ENCODE measurements at regions not wholly inside any gene's neighbourhood (a gene's known extent, or its start where the extent isn't known, plus 50 kb on each side); places are given as distances from the start of the nearest gene placed in this dataset.
"Not testable (repeated sequence)": the region's sequence is repeated elsewhere in the genome, so short reads cannot be mapped to it uniquely, and the experiment has no call there.

DNA sequence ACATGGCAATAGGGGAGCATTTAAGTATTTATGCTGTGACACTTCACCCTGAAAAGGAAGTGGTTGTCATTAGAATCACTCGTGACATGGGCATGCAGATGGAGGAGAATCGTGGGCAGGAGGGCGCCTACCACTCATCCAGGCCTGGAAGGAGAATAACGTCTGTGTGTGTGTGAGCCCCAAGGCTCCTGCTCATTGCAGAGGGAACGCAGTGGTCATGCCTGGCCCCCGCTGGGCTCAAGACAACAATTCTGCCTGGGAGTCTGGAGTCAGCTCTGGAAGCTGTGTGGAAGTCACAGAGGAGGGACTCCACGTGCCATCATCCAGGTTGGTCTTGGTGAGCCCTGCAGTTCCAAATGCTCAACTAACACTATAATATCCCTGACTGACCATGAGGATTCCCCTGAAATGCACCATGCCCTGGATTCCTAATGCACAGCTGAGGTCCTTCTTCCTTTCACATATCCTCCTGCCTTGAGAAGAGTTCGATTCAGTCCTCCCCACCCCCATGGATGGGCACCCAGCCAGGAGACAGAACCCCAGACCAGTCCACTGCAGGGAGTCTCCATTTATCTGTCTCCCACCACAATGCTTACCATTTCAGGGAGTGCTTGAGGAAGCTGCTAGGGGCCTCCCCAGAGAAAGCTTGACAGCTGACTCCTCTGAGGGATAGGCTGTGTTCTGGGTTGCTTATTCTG, 446.9 kb upstream of the B3GAT1 start:
- in situ Hi-C loops (cut with MboI; ENCODE audit: low sequenced_read_pairs, unreplicated experiment) = no loop called here
- TF ChIP-seq, protein P1, sequence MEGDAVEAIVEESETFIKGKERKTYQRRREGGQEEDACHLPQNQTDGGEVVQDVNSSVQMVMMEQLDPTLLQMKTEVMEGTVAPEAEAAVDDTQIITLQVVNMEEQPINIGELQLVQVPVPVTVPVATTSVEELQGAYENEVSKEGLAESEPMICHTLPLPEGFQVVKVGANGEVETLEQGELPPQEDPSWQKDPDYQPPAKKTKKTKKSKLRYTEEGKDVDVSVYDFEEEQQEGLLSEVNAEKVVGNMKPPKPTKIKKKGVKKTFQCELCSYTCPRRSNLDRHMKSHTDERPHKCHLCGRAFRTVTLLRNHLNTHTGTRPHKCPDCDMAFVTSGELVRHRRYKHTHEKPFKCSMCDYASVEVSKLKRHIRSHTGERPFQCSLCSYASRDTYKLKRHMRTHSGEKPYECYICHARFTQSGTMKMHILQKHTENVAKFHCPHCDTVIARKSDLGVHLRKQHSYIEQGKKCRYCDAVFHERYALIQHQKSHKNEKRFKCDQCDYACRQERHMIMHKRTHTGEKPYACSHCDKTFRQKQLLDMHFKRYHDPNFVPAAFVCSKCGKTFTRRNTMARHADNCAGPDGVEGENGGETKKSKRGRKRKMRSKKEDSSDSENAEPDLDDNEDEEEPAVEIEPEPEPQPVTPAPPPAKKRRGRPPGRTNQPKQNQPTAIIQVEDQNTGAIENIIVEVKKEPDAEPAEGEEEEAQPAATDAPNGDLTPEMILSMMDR (IDR thresholded peaks at IDR 0.05; ENCODE audit: borderline replicate concordance, control extremely low read depth, extremely low read depth, insufficient read depth, missing control alignments) = no peak

DNA sequence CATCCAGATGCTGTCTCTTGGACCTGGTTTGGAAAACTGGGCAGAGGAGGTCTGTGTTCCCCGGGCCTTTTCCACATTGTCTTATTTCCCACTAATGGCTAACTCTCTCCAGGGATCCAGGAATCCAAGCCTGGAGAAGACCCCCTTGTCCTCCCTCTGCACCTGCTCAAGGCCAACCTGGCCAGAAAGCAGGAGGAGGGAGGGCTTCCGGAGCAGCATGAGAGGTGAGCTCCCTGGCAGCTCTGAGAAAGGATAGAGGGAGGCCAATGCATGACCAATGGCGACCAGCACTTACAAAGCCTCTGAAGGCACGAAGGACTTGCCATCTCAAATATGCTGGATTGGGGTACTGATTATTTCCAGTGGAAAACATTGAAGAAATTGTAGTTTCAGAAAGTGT, 445.0 kb upstream of the B3GAT1 start:
- TF ChIP-seq, protein P1 (IDR thresholded peaks at IDR 0.05; ENCODE audit: borderline replicate concordance, control extremely low read depth, extremely low read depth, insufficient read depth, missing control alignments) = no peak
- in situ Hi-C loops (cut with MboI; ENCODE audit: low sequenced_read_pairs, unreplicated experiment) = no loop called here

More for the DNA sequence above, 446.9 kb upstream of the B3GAT1 start:
- DNase-seq (ENCODE audit: low spot score) = no peak

DNA sequence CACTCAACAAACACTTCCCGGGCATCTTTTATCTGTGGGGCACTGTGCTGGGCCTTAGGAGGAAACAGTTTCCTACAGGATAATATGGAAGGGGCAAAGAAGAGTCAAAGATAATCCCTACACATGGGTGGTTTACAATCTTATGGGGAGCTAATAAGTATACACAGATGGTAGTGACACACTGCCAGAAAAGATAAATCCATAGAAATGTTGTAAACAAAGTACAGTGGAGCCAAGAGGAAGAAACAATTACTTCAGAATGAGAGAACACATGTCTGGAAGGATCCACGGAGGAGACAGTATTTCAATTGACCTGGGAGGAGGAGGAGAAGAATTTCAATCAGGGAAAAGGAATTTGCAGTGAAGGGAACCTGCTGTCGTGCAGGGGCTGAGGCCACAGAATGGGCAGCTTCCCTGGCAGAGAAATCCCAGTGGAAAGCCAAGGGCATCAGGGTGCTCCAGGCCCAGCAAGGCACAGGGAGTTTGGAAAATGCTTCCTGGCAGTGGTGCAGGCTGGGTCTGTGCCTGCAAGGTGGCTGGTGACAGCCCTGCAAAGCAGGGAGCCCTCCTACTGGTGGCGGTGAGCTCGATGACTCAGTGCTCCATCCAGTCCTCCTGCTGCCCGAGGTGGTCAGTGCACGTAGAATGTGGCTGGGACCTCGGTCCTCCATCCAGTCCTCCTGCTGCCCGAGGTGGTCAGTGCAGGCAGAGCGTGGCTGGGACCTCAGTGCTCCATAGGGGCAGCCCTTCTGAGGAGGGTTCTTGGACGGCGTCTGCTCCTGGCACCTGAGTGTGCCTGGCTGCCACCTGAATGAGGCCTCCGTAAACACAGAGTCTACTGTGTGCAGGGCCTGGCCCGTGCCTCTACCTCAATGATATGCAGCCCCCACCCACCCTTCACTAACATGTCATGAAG, 444.3 kb upstream of the B3GAT1 start:
- TF ChIP-seq, protein P1 (IDR thresholded peaks at IDR 0.05; ENCODE audit: borderline replicate concordance, control extremely low read depth, extremely low read depth, insufficient read depth, missing control alignments) = no peak
- in situ Hi-C loops (cut with MboI; ENCODE audit: low sequenced_read_pairs, unreplicated experiment) = no loop called here
- no peak for DNase-seq (ENCODE audit: low spot score)

More for the DNA sequence above, 445.0 kb upstream of the B3GAT1 start:
- DNase-seq (ENCODE audit: low spot score) = no peak

DNA sequence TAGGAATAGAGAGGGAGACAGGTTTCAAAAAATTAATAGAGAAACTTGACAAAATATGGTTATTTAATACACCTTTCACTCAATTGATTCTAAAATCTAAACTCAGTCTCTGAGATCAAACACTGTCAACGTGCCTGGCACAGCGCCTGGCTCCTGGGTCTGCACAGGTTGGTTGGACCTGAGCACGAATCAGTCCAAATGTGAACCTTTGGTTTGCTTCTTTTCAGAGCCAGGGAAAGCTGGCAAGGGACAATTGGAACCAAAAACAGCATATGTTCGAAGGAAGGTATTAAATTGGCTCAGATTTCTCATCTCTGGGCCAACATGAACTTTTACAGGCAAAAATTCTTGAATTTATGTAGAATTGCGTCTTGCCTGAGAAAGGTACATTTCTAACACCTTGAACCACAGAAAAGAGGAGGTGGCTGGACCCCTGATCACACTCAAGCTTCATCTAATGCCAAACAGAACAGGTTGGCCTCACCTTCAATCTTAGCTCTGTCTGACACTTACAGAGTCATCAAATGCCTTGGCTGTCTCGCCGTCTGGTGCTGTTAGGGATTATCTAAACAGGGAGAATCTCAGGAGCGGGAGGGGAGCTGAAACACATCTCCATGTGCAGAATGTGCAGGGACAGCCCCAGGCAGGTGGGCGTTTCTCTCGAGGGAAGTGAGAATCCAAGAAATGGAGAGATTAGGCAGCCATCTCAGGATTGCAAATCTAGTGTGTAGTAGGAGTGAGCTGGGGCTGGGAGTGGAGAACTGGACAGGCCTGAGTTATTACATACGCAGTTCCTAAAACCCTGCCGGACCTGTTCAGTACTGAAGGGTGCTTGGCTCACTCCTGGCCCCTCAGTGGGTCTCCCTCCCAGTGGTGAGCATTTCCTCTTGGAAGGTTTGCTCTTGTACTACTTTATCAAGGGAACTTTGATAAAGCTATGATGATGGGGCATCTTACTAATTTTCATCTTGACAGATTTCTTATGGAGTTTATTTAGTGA, 442.2 kb upstream of the B3GAT1 start:
- DNase-seq (ENCODE audit: low spot score) = no peak
- TF ChIP-seq, protein P1 (IDR thresholded peaks at IDR 0.05; ENCODE audit: borderline replicate concordance, control extremely low read depth, extremely low read depth, insufficient read depth, missing control alignments) = no peak
- in situ Hi-C loops (cut with MboI; ENCODE audit: low sequenced_read_pairs, unreplicated experiment) = no loop called here

DNA sequence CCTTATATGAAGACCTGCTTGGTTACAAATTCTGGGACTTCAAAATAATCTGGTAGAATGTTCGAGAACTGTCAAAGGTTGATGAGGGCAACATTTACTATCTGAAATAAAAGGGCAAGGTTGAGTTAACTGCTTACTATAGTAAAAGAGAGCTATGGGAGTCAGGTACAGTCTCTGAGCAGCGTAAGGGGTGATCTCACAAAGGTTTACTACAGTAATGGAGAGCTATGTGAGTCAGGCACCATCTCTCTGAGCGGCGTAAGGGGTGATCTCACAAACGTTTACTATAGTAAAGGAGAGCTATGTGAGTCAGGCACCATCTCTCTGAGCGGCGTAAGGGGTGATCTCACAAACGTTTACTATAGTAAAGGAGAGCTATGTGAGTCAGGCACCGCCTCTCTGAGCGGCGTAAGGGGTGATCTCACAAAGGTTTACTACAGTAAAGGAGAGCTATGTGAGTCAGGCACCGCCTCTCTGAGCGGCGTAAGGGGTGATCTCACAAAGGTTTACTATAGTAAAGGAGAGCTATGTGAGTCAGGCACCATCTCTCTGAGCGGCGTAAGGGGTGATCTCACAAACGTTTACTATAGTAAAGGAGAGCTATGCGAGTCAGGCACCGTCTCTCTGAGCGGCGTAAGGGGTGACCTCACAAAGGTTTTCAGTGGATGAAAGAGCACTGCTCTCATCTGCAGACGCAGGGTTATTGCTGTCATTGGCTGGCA, 439.6 kb upstream of the B3GAT1 start:
- in situ Hi-C loops (cut with MboI; ENCODE audit: low sequenced_read_pairs, unreplicated experiment); DNase-seq (ENCODE audit: low spot score): not testable (repeated sequence)

DNA sequence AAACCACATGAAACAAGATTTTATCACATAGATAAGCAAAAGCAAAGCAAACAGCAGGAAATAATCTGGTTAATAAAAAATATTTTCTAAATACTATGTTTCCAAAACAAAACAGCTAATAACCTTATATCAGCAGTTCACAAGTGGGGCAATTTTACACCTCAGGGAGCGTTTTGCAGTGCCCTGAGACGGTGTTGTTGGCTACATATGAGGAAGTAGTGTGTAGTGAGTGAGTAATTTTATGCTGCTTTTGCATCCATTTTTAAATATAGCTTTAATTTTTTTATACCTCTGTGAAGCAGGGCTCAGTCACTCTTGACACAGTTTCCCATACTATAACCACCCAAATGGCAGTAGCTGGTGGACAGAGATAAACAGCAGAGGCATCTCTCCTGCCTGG, 438.5 kb upstream of the B3GAT1 start:
- TF ChIP-seq, protein P1 (IDR thresholded peaks at IDR 0.05; ENCODE audit: borderline replicate concordance, control extremely low read depth, extremely low read depth, insufficient read depth, missing control alignments) = no peak
- in situ Hi-C loops (cut with MboI; ENCODE audit: low sequenced_read_pairs, unreplicated experiment) = no loop called here
- DNase-seq (ENCODE audit: low spot score) = no peak

Data from GM13976 (cell line).